K562 (cell line): ENCODE measurements at regions not wholly inside any gene's neighbourhood (a gene's known extent, or its start where the extent isn't known, plus 50 kb on each side); places are given as distances from the start of the nearest gene placed in this dataset.

ENCODE experiments used
- ELF1 ChIP-seq: fragments of 200-800 bp; sonication (Bioruptor generic); IDR thresholded peaks from 2 replicates; pipeline ENCODE4 v1.6.1; 2016; ENCODE audit warnings: missing genetic modification characterization, missing compliant biosample characterization
- JUN ChIP-seq, 2 experiments: sonication (generic) in 1 of 2; formaldehyde crosslinking in 1 of 2; IDR thresholded peaks; 2 replicates each; pipeline versions ENCODE4 v1.6.1 to v1.8.0; 2012 to 2022; ENCODE audit warnings: borderline replicate concordance in 2 of 2, mild to moderate bottlenecking in 2 of 2, improper control_type of control experiment in 1 of 2, low read depth in 1 of 2, low read length in 1 of 2, missing genetic modification reagents in 1 of 2
- POLR2AphosphoS5 ChIP-seq: IDR thresholded peaks from 2 replicates; pipeline ENCODE4 v1.6.1; 2011; ENCODE audit warnings: mild to moderate bottlenecking, low read depth, low read length, moderate library complexity; ENCODE audit not compliant: control insufficient read depth, insufficient read depth
- SAFB ChIP-seq: fragments of 200-400 bp; formaldehyde crosslinking; IDR thresholded peaks from 2 replicates; pipeline ENCODE4 v1.6.1; 2017; ENCODE audit warnings: low read depth, low read length, borderline replicate concordance
- TF ChIP-seq, protein P1 (sequence below), 2 experiments: fragments of 450-650 bp in 1 of 2; sonication (generic) in 1 of 2; formaldehyde crosslinking in 1 of 2; IDR thresholded peaks; 2 replicates each; pipeline versions ENCODE4 v1.7.1 to v1.9.0; 2016 to 2022; ENCODE audit warnings: inconsistent platforms in 1 of 2, mild to moderate bottlenecking in 1 of 2, missing genetic modification reagents in 1 of 2
- TF ChIP-seq, protein P2 (sequence below): fragments of 450-650 bp; formaldehyde crosslinking; IDR thresholded peaks from 2 replicates; pipeline ENCODE4 v1.4.0; 2022; ENCODE audit warnings: missing genetic modification characterization
- TF ChIP-seq, protein P3 (sequence below): fragments of 200-800 bp; sonication (Bioruptor generic); IDR thresholded peaks from 2 replicates; pipeline ENCODE4 v1.6.1; 2017; ENCODE audit warnings: missing genetic modification characterization, missing compliant biosample characterization

DNA sequence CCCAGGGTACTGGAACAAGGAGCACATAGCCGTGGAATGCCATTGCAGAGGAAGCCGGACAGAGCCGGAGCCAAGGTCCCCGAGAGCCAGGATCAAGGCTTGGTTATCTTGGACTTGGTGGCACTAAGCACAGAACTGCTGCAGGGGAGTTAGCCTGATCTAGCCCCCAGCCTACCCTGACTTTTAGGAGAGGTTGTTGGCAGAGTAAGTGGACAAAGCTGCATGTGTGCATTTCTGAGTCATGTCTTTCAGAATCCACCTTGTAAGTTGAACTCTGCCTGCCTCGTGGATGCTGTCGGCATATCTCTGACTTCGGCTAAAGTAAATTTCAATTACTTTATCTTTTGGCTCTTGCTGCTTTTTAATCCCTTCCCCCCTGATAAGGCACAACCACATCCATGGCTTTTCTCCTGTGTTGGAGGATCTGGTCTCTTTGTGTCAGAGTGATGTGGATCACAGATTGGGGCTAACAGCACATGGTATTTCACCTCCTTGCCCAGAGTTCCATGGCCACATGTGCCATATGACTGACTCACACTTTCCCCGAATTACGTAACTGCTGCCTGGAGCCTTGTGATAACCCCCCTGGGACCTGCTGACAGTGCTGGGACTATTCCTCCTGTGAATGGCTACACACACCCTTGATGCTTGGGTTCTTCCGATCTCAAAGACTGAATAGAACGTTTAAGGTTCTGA lies 240.3 kb downstream of the EMP1 start (continued):
- TF ChIP-seq, protein P1, sequence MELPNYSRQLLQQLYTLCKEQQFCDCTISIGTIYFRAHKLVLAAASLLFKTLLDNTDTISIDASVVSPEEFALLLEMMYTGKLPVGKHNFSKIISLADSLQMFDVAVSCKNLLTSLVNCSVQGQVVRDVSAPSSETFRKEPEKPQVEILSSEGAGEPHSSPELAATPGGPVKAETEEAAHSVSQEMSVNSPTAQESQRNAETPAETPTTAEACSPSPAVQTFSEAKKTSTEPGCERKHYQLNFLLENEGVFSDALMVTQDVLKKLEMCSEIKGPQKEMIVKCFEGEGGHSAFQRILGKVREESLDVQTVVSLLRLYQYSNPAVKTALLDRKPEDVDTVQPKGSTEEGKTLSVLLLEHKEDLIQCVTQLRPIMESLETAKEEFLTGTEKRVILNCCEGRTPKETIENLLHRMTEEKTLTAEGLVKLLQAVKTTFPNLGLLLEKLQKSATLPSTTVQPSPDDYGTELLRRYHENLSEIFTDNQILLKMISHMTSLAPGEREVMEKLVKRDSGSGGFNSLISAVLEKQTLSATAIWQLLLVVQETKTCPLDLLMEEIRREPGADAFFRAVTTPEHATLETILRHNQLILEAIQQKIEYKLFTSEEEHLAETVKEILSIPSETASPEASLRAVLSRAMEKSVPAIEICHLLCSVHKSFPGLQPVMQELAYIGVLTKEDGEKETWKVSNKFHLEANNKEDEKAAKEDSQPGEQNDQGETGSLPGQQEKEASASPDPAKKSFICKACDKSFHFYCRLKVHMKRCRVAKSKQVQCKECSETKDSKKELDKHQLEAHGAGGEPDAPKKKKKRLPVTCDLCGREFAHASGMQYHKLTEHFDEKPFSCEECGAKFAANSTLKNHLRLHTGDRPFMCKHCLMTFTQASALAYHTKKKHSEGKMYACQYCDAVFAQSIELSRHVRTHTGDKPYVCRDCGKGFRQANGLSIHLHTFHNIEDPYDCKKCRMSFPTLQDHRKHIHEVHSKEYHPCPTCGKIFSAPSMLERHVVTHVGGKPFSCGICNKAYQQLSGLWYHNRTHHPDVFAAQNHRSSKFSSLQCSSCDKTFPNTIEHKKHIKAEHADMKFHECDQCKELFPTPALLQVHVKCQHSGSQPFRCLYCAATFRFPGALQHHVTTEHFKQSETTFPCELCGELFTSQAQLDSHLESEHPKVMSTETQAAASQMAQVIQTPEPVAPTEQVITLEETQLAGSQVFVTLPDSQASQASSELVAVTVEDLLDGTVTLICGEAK (IDR thresholded peaks at IDR 0.05): no peak
- TF ChIP-seq, protein P1 (CRISPR knock-in tag; IDR thresholded peaks at IDR 0.05): no peak
- peak; percentile 79 for TF ChIP-seq JUN (IDR thresholded peaks at IDR 0.05; ENCODE audit: borderline replicate concordance, low read depth, low read length)
- no peak for TF ChIP-seq JUN (CRISPR knock-in tag; IDR thresholded peaks at IDR 0.05; ENCODE audit: borderline replicate concordance)
- TF ChIP-seq, protein P2, sequence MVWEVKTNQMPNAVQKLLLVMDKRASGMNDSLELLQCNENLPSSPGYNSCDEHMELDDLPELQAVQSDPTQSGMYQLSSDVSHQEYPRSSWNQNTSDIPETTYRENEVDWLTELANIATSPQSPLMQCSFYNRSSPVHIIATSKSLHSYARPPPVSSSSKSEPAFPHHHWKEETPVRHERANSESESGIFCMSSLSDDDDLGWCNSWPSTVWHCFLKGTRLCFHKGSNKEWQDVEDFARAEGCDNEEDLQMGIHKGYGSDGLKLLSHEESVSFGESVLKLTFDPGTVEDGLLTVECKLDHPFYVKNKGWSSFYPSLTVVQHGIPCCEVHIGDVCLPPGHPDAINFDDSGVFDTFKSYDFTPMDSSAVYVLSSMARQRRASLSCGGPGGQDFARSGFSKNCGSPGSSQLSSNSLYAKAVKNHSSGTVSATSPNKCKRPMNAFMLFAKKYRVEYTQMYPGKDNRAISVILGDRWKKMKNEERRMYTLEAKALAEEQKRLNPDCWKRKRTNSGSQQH (CRISPR knock-in tag): no peak
- no peak for TF ChIP-seq ELF1 (tag)
- TF ChIP-seq POLR2AphosphoS5: no peak; the same call in none of the 2 replicates
- no peak for TF ChIP-seq SAFB
- TF ChIP-seq, protein P3, sequence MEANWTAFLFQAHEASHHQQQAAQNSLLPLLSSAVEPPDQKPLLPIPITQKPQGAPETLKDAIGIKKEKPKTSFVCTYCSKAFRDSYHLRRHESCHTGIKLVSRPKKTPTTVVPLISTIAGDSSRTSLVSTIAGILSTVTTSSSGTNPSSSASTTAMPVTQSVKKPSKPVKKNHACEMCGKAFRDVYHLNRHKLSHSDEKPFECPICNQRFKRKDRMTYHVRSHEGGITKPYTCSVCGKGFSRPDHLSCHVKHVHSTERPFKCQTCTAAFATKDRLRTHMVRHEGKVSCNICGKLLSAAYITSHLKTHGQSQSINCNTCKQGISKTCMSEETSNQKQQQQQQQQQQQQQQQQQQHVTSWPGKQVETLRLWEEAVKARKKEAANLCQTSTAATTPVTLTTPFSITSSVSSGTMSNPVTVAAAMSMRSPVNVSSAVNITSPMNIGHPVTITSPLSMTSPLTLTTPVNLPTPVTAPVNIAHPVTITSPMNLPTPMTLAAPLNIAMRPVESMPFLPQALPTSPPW (CRISPR knock-in tag): peak; percentile 30
